Epithelial cell of esophagus (primary cell): ENCODE measurements at regions not wholly inside any gene's neighbourhood (a gene's known extent, or its start where the extent isn't known, plus 50 kb on each side); places are given as distances from the start of the nearest gene placed in this dataset.
A peak's percentile ranks its signal among the peaks of the same experiment; 100 is the strongest.

Experiments
- DNase-seq: peaks from one replicate; pipeline ENCODE4 v3.0.0; 2010; ENCODE audit warnings: low read depth
- H3K4me3 ChIP-seq: 2 replicates; pipeline ENCODE4 v1.5.1; 2011; ENCODE audit warnings: mild to moderate bottlenecking, low read length, control low read depth
- TF ChIP-seq, protein P1 (sequence below): IDR thresholded peaks from 2 replicates; pipeline ENCODE4 v1.5.1; 2011; ENCODE audit warnings: low read depth, mild to moderate bottlenecking, low read length, control low read depth, inconsistent platforms; ENCODE audit not compliant: insufficient read depth; ENCODE audit errors: missing control alignments

DNA sequence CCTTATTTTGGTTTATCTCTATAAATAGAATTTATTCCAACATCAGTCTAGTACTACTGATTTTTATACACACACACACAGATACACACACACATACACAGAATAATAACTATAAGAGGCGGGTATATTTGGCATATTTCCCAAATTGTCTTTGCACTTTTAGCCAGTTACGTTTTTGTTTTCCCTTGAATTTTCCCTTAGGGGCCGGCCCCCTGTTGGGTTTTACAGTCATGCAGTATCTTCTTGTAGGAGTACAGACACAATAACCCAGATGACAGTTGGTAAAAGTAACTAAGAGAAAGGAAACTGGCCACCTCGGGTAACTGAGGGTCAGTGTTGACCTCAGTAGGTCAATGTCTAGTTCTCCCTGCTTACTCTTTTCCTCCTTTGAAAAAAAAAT, 50.9 kb downstream of the DISP1 start:
- TF ChIP-seq, protein P1, sequence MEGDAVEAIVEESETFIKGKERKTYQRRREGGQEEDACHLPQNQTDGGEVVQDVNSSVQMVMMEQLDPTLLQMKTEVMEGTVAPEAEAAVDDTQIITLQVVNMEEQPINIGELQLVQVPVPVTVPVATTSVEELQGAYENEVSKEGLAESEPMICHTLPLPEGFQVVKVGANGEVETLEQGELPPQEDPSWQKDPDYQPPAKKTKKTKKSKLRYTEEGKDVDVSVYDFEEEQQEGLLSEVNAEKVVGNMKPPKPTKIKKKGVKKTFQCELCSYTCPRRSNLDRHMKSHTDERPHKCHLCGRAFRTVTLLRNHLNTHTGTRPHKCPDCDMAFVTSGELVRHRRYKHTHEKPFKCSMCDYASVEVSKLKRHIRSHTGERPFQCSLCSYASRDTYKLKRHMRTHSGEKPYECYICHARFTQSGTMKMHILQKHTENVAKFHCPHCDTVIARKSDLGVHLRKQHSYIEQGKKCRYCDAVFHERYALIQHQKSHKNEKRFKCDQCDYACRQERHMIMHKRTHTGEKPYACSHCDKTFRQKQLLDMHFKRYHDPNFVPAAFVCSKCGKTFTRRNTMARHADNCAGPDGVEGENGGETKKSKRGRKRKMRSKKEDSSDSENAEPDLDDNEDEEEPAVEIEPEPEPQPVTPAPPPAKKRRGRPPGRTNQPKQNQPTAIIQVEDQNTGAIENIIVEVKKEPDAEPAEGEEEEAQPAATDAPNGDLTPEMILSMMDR, result no peak
- no peak for DNase-seq
- H3K4me3 ChIP-seq, result no peak overlapping the region

DNA sequence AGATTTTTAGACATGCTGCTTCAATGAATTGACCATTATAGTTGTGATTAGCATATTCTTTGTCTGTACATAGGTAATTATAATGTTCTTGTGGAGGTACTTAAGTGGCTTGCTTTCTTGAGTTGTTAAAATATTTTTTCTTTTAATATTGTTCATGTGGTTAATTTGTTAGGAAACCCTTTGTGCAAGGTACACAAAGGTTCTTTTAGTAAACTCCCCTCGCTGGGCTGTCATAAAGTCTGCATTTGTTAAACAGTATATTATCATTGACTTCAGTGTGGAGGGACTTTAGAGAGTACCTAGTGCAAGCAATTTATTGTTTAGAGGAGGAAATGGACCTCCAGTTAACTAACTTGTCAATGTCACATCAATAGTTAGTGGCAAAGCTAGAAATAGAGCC, 52.5 kb downstream of the DISP1 start:
- TF ChIP-seq, protein P1, result no peak
- H3K4me3 ChIP-seq, result no peak overlapping the region
- DNase-seq, result no peak

DNA sequence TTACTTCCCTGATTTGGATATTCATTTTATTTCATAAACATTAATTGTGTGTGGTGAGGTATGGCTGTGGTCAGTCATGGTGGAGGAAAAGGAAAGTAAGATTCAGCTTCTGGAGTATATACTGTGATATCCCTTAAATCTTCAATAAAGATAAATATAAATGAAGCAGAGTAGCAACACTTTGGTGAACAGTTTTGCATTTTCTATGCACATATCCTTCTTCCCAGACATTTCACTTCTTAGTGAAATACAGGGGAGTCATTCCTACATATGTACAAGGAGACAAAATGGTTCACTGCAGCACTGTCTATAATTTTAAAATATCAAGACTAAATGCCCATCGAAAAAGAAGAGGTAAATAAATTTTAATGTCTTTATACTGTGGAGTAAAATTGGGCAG, 61.3 kb downstream of the DISP1 start:
- TF ChIP-seq, protein P1, result no peak
- H3K4me3 ChIP-seq, result no peak overlapping the region
- no peak for DNase-seq

DNA sequence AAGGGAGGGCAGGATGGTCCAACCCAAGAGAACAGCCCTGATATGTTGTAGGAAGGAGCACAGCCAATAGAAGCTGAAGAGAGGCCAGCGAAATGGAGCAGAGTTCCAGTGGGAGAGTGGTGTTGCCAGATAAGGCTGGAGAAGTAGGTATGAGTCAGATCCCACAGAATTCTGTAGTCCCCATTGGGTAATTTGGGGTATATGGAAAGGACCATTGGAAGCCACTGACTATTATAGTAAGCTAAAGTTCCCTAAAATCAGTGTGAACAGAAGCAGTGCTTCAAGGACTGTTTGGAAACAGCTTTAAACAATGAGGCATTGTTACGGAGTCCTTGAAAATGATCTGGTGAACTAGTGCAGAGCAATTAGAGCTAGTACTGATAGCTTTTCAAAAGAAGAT, 63.0 kb downstream of the DISP1 start:
- H3K4me3 ChIP-seq, result no peak overlapping the region
- no peak for DNase-seq
- TF ChIP-seq, protein P1, result no peak

DNA sequence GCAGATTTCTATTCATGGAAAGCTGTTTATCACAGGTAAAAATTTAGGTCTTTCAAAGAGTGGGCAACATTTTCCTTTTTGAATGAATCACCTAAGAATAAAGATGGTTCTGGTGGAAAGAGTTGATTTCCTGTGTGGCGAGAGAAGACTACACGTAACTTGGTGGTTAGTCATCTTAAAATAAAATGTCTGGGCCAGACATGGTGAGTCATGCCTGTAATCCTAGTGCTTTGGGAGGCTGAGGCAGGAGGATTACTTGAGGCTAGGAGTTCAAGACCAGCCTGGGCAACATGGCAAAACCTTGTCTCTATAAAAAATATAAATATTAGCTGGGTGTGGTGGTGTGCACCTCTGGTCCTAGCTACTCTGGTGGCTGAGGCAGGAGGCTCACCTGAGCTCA, 65.7 kb downstream of the DISP1 start:
- peak; percentile 61 for DNase-seq
- H3K4me3 ChIP-seq, result no peak overlapping the region
- TF ChIP-seq, protein P1, result no peak

DNA sequence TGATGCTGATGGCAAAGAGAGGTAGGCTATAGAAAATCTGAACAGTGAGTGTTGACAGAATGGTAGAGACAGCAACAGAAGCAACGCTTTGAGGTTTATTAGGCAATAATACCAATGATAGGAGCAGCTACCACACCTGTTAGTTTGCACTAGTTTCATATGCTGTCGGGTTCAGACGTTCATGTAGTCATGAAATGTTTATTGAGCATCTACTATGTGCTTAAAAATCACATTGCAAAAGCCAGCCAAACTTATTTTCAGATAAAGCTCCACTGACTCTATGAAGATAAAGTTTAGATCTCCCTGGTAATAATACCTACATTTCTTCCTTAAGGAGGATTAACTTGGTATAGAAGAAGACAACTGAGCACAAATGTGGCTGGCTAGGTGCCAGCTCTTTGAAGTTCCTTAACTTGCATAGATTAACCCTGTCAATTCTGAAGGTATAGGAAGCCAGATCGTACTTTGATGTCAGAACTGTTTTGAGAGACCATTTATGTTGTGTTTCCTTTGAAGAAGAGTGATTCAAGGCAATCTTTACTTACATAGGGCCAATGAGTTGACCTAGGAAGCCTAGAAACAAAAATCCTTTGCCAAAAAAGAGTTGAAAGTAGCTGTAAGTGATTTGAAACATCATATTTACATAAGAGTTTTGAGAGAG, 71.5 kb downstream of the DISP1 start:
- no peak overlapping the region for H3K4me3 ChIP-seq
- no peak for DNase-seq
- TF ChIP-seq, protein P1, result no peak

DNA sequence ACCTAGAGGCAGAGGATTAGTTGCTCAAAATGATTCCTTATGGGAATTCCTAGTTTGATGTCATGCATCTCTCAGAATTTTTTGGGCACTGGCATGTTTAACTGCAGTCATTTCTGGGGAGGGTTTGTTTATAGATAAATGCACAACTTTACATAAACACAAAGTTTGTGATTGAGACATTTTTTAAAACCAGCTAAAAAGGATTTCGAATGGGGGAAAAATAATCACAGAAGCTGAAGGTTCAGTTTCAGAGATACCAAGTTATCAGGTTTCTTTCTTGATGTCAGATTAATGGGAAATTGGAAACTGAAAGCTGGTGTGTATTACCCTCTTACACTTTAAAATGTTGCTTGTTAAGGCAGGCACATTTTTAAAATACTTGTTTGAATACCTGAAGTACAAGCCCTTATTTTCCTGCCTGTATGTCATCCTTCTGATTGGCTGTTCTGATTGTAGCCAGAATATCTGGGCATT, 72.1 kb downstream of the DISP1 start:
- no peak overlapping the region for H3K4me3 ChIP-seq
- DNase-seq, result no peak

More for the DNA sequence above, 72.1 kb downstream of the DISP1 start:
- TF ChIP-seq, protein P1, result no peak
